ENCODE measurements at regions not wholly inside any gene's neighbourhood (a gene's known extent, or its start where the extent isn't known, plus 50 kb on each side); places are given as distances from the start of the nearest gene placed in this dataset.
"Not testable (repeated sequence)": the region's sequence is repeated elsewhere in the genome, so short reads cannot be mapped to it uniquely, and the experiment has no call there.

- Mint-ChIP-seq H3K4me1 (no peaks in the 10 kb centered on the region), H3K27ac (no peak overlapping the region), H3K36me3 (ENCODE audit: low read depth) (no peaks in the 10 kb centered on the region), H3K4me3 (no peak overlapping the region), H3K9me3 (no peaks in the 10 kb centered on the region), H3K27me3 (peaks cover 10% of the 10 kb centered on the region)
- no peak for ATAC-seq (replicated peaks)
Measured at GRCh38 chr2:67896076-67896475, 166.7 kb downstream of the C1D start.

DNA sequence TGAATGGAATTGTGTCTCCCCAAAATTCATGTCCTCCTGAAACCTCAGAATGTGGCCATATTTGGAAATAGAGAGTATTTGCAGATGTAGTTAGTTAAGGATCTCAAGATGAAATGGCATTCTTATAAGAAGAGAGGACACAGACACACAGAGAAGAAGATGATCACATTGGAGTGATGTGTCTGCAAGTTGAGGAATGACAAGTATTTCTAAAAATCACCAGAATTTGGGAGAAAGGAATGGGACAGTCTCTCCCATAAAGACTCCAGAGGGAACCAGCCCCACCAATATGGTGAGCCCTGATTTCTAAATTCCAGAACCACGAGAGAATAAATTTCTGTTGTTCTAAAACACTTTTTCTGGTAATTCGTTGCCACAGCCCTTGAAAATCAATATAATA, 166.3 kb downstream of the C1D start:
- peaks cover 11% of the 10 kb centered on the region for H3K27me3 Mint-ChIP-seq
- H3K27ac Mint-ChIP-seq, result no peak overlapping the region
- no peak for ATAC-seq (replicated peaks)
- H3K9me3 Mint-ChIP-seq, result no peaks in the 10 kb centered on the region
- H3K36me3 Mint-ChIP-seq (ENCODE audit: low read depth), result no peaks in the 10 kb centered on the region
- H3K4me1 Mint-ChIP-seq, result no peaks in the 10 kb centered on the region
- no peak overlapping the region for H3K4me3 Mint-ChIP-seq

GRCh38 chr2:67898595-67898994, 164.2 kb downstream of the C1D start:
- no peaks in the 10 kb centered on the region for H3K4me1 Mint-ChIP-seq
- H3K9me3 Mint-ChIP-seq, result no peaks in the 10 kb centered on the region
- H3K27me3 Mint-ChIP-seq, result peaks cover 19% of the 10 kb centered on the region
- no peak for ATAC-seq (replicated peaks)
- H3K27ac Mint-ChIP-seq, result no peak overlapping the region
- no peak overlapping the region for H3K4me3 Mint-ChIP-seq
- no peaks in the 10 kb centered on the region for H3K36me3 Mint-ChIP-seq (ENCODE audit: low read depth)

- ATAC-seq (replicated peaks), result no peak
- Mint-ChIP-seq H3K36me3 (ENCODE audit: low read depth) (no peaks in the 10 kb centered on the region), H3K27ac (no peak overlapping the region), H3K4me1 (no peaks in the 10 kb centered on the region), H3K4me3 (no peak overlapping the region), H3K9me3 (no peaks in the 10 kb centered on the region), H3K27me3 (peaks cover 18% of the 10 kb centered on the region)
Measured at GRCh38 chr2:67899187-67899586, 163.6 kb downstream of the C1D start.

- ATAC-seq (replicated peaks), result no peak
- Mint-ChIP-seq H3K9me3 (no peaks in the 10 kb centered on the region), H3K4me1 (no peaks in the 10 kb centered on the region), H3K36me3 (ENCODE audit: low read depth) (no peaks in the 10 kb centered on the region), H3K27ac (no peak overlapping the region), H3K27me3 (peaks cover 16% of the 10 kb centered on the region), H3K4me3 (no peak overlapping the region)
Measured at GRCh38 chr2:67900826-67901225, 162.0 kb downstream of the C1D start.

GRCh38 chr2:67904566-67904965, 158.2 kb downstream of the C1D start:
- no peaks in the 10 kb centered on the region for H3K36me3 Mint-ChIP-seq (ENCODE audit: low read depth)
- ATAC-seq (replicated peaks), result no peak
- H3K9me3 Mint-ChIP-seq, result no peaks in the 10 kb centered on the region
- H3K4me3 Mint-ChIP-seq, result no peak overlapping the region
- H3K4me1 Mint-ChIP-seq, result no peaks in the 10 kb centered on the region
- no peak overlapping the region for H3K27ac Mint-ChIP-seq
- H3K27me3 Mint-ChIP-seq, result peaks cover 18% of the 10 kb centered on the region

DNA sequence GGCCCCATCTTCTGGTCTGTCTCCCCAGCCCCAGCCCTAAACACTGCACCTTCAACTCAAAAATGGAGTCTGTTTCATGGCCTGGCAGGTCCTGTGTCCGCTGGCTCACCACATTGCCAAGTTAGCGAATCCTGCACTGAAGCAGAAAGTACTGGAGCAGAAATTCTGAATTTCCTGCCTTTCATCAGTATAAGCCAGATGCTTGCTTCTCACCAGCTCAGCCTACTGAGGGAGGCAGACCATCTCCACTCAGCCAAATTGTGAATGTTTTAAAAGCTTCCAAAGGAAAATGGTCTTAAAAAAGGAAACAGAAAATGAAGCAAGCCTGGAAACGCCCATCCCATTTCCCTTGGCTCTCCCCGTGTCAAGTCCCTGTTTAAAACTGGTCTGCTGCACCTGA, 157.8 kb downstream of the C1D start:
- Mint-ChIP-seq H3K4me3 (no peak overlapping the region), H3K4me1 (no peaks in the 10 kb centered on the region), H3K9me3 (no peaks in the 10 kb centered on the region), H3K36me3 (ENCODE audit: low read depth) (no peaks in the 10 kb centered on the region), H3K27ac (no peak overlapping the region), H3K27me3 (peaks cover 18% of the 10 kb centered on the region)
- ATAC-seq (replicated peaks), result no peak

- H3K4me1 Mint-ChIP-seq; H3K36me3 Mint-ChIP-seq (ENCODE audit: low read depth); H3K9me3 Mint-ChIP-seq; H3K27ac Mint-ChIP-seq; H3K4me3 Mint-ChIP-seq; ATAC-seq (replicated peaks): not testable (repeated sequence)
- H3K27me3 Mint-ChIP-seq, result peaks cover 15% of the 10 kb centered on the region
Measured at GRCh38 chr2:67906547-67906946, 156.3 kb downstream of the C1D start.

DNA sequence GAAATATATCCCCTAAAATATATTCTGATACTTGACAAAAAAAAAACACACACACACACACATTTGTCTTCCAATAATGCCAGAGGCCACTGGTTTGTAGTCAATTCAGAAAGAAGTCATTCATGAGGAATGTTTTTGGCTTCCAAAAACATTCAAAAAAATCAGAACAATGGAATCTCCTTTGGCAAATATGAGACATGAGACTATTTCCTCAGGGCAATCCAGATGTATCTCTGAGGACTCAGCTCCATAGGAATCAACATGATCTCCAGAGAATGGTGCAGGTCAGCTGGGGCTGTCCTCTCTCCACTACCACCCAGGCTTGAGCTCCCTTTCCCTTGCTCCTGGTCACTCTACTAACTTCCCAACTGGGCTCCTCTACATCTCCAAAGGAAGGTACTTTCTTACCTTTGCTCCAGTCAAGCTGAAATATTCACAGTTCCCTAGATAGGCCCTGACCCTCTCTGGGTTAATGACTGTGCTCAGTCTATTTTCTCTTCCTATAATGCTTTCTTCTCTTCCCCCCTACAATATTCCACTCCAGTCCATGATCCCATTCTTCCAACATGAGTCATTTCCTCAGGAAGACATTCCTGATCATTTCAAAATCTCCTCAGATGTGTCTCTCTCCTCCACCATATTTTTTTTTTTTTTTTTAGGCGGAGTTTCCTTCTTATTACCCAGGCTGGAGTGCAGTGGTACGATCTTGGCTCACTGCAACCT, 145.3 kb downstream of the C1D start:
- no peak overlapping the region for H3K27ac Mint-ChIP-seq
- H3K36me3 Mint-ChIP-seq (ENCODE audit: low read depth), result no peaks in the 10 kb centered on the region
- no peak overlapping the region for H3K4me3 Mint-ChIP-seq
- ATAC-seq (replicated peaks), result no peak
- H3K9me3 Mint-ChIP-seq, result no peaks in the 10 kb centered on the region
- peaks cover 11% of the 10 kb centered on the region for H3K27me3 Mint-ChIP-seq
- no peaks in the 10 kb centered on the region for H3K4me1 Mint-ChIP-seq

- H3K9me3 Mint-ChIP-seq, result no peaks in the 10 kb centered on the region
- H3K4me3 Mint-ChIP-seq, result no peak overlapping the region
- no peaks in the 10 kb centered on the region for H3K36me3 Mint-ChIP-seq (ENCODE audit: low read depth)
- ATAC-seq (replicated peaks), result no peak
- H3K4me1 Mint-ChIP-seq, result no peaks in the 10 kb centered on the region
- H3K27ac Mint-ChIP-seq, result no peak overlapping the region
- H3K27me3 Mint-ChIP-seq, result peaks cover 11% of the 10 kb centered on the region
Measured at GRCh38 chr2:67918471-67918870, 144.3 kb downstream of the C1D start.

DNA sequence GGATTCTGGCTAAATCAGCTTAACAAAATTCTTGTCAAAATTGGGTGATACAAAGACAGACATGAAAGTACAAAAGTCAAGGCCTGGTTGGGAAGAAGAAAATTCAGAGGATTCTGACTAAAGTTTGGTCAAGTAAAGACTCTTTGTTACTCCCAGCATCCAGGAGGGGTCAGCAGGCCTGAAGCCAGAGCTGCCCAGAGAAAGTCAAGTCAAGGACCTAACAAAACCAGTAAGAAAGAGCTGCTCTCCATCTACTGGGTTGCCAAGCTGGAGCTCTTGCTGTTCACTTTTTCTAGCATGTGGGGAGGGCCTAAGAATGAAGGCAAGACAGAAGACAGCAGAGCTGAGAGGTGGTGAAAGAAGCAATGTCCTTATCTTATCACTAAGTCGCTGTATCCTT, 143.3 kb downstream of the C1D start:
- peaks cover 11% of the 10 kb centered on the region for H3K27me3 Mint-ChIP-seq
- ATAC-seq (replicated peaks), result no peak
- no peak overlapping the region for H3K4me3 Mint-ChIP-seq
- no peaks in the 10 kb centered on the region for H3K36me3 Mint-ChIP-seq (ENCODE audit: low read depth)
- H3K4me1 Mint-ChIP-seq, result no peaks in the 10 kb centered on the region
- H3K27ac Mint-ChIP-seq, result no peak overlapping the region
- H3K9me3 Mint-ChIP-seq, result no peaks in the 10 kb centered on the region

DNA sequence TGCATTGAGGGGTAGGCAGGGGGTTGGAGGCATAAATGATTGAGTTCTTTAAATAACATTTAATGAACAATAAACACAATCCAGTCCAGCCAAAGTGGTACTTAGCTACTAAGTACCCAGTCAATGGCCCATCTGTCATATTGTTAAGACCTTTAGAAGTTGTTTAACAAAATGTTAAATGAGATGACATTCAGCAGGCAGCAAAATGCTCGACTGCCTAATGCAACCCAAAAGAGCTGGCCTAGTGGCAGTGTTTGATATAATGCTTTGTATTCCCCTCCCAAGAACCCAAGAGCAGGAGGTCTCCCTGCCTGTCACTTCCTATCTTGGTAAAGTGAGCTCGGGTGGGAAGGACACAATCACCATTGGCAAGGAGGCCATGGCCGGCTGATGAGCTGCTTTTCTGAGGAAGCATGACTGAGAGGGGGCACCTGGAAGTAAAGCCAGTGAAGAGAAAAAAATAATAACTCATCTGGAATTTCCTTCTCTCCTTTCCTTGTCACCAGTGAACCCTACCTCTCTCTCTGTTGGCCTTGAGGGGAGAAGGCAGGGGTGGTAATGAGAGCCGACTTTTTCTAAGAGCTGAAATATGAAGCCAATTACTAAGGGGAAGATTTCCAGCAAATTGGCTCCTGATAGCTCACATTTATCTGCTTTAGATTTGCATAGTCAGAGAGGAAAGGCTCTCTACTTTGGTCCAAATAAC, 140.6 kb downstream of the C1D start:
- ATAC-seq (replicated peaks), result no peak
- H3K36me3 Mint-ChIP-seq (ENCODE audit: low read depth), result no peaks in the 10 kb centered on the region
- H3K4me1 Mint-ChIP-seq, result no peaks in the 10 kb centered on the region
- H3K27me3 Mint-ChIP-seq, result peaks cover 8% of the 10 kb centered on the region
- H3K27ac Mint-ChIP-seq, result no peak overlapping the region
- no peaks in the 10 kb centered on the region for H3K9me3 Mint-ChIP-seq
- no peak overlapping the region for H3K4me3 Mint-ChIP-seq

DNA sequence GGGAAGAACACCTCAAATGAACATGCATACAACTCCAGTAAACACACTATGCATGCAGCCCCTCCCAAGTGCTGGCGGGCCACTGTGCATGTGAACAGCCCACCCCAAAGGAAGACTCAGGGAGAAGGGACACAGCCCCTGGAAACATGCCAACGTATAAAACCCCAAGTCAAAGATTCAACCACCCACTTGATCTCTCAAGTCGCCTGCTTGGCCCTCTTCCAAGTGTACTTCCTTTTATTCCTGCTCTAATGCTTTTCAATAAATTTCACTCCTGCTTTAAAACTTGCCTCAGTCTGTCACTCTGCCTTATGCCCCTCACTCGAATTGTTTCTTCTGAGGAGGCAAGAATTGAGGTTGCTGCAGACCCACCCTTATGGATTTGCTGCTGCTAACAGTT, 139.1 kb downstream of the C1D start:
- Mint-ChIP-seq H3K4me1 (no peaks in the 10 kb centered on the region), H3K36me3 (ENCODE audit: low read depth) (no peaks in the 10 kb centered on the region), H3K27me3 (peaks cover 3% of the 10 kb centered on the region), H3K9me3 (no peaks in the 10 kb centered on the region), H3K4me3 (no peak overlapping the region), H3K27ac (no peak overlapping the region)
- no peak for ATAC-seq (replicated peaks)

- H3K36me3 Mint-ChIP-seq (ENCODE audit: low read depth), result no peaks in the 10 kb centered on the region
- peaks cover 4% of the 10 kb centered on the region for H3K27me3 Mint-ChIP-seq
- no peak for ATAC-seq (replicated peaks)
- no peaks in the 10 kb centered on the region for H3K9me3 Mint-ChIP-seq
- no peak overlapping the region for H3K4me3 Mint-ChIP-seq
- H3K27ac Mint-ChIP-seq, result no peak overlapping the region
- H3K4me1 Mint-ChIP-seq, result no peaks in the 10 kb centered on the region
Measured at GRCh38 chr2:67927501-67927900, 135.3 kb downstream of the C1D start.

DNA sequence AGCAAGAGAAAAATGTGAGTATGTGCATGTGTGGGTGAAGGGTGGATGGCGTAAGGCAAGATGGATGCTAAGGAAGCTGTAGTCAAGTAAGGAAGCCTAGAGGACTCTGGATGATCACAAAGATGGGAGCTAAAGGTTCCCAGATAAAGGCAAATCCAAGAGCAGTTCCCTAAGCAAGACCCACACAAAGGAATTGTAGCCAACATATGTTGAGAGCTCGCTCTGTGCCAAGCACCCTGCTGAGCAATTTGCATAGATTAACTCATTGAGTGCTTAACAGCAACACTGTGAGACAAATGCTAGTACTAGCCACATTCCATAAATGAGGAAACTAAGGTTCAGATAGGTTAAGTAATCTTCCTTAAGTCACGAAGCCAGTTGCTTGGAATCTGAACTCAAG, 132.6 kb downstream of the C1D start:
- Mint-ChIP-seq H3K27ac (no peak overlapping the region), H3K4me3 (no peak overlapping the region), H3K27me3 (peaks cover 4% of the 10 kb centered on the region), H3K4me1 (no peaks in the 10 kb centered on the region), H3K36me3 (ENCODE audit: low read depth) (no peaks in the 10 kb centered on the region), H3K9me3 (no peaks in the 10 kb centered on the region)
- no peak for ATAC-seq (replicated peaks)

Measured in activated T-helper 17 cell treated with anti-CD3 and anti-CD28 coated beads, Interleukin-2, amount 50 U/mL, for 72 hours (primary cell).